Tibial nerve (tissue), 3 donors: ENCODE measurements at regions not wholly inside any gene's neighbourhood (a gene's known extent, or its start where the extent isn't known, plus 50 kb on each side); places are given as distances from the start of the nearest gene placed in this dataset.

Experiments used
- CTCF ChIP-seq, 5 experiments: fragments of 200-600 bp in 3 of 5; fragments of 450-650 bp in 2 of 5; sonication (generic) in 3 of 5; IDR thresholded peaks; one replicate each; pipeline ENCODE4 v1.5.1; 2016 to 2019; ENCODE audit warnings: antibody characterized with exemption in 5 of 5, mild to moderate bottlenecking in 3 of 5, moderate library complexity in 2 of 5
- POLR2A ChIP-seq, 2 donors: fragments of 450-650 bp; IDR thresholded peaks; one replicate each; pipeline ENCODE4 v1.6.1; 2017; ENCODE audit warnings: antibody characterized with exemption in 2 of 2, mild to moderate bottlenecking in 2 of 2, moderate library complexity in 2 of 2

- TF ChIP-seq CTCF (IDR thresholded peaks at IDR 0.05) (no peak), POLR2A (IDR thresholded peaks at IDR 0.05) (no peak)
These were observed 607.9 kb upstream of the MKI67 start for GRCh38 chr10:128734161-128734560.
